Ishikawa (cell line): ENCODE measurements at regions not wholly inside any gene's neighbourhood (a gene's known extent, or its start where the extent isn't known, plus 50 kb on each side); places are given as distances from the start of the nearest gene placed in this dataset.

Source experiments
- CEBPB ChIP-seq: IDR thresholded peaks from 2 replicates; pipeline ENCODE4 v1.6.1; 2012
- CREB1 ChIP-seq: IDR thresholded peaks from 2 replicates; pipeline ENCODE4 v1.6.1; 2012; ENCODE audit warnings: low read depth
- EGR1 ChIP-seq: IDR thresholded peaks from 2 replicates; pipeline ENCODE4 v1.6.1; 2012
- EP300 ChIP-seq: IDR thresholded peaks from 2 replicates; pipeline ENCODE4 v1.6.1; 2012; ENCODE audit warnings: borderline replicate concordance
- FOXM1 ChIP-seq: IDR thresholded peaks from 2 replicates; pipeline ENCODE4 v1.6.1; 2012; ENCODE audit warnings: low read depth, borderline replicate concordance
- MAX ChIP-seq: IDR thresholded peaks from 2 replicates; pipeline ENCODE4 v1.6.1; 2012
- NFIC ChIP-seq: IDR thresholded peaks from 2 replicates; pipeline ENCODE4 v1.6.1; 2012
- RAD21 ChIP-seq: IDR thresholded peaks from 2 replicates; pipeline ENCODE4 v1.6.1; 2012; ENCODE audit warnings: low read depth
- REST ChIP-seq: IDR thresholded peaks from 2 replicates; pipeline ENCODE4 v1.6.1; 2012; ENCODE audit warnings: low read depth, mild to moderate bottlenecking
- TAF1 ChIP-seq: IDR thresholded peaks from 2 replicates; pipeline ENCODE4 v1.6.1; 2012; ENCODE audit warnings: low read depth, mild to moderate bottlenecking
- TCF12 ChIP-seq: IDR thresholded peaks from 2 replicates; pipeline ENCODE4 v1.6.1; 2012; ENCODE audit warnings: low read depth
- TEAD4 ChIP-seq: IDR thresholded peaks from 2 replicates; pipeline ENCODE4 v1.6.1; 2012
- USF1 ChIP-seq: IDR thresholded peaks from 2 replicates; pipeline ENCODE4 v1.6.1; 2012
- YY1 ChIP-seq: IDR thresholded peaks from 2 replicates; pipeline ENCODE4 v1.6.1; 2012; ENCODE audit warnings: low read depth
- ZBTB7A ChIP-seq: IDR thresholded peaks from 2 replicates; pipeline ENCODE4 v1.6.1; 2012; ENCODE audit warnings: low read depth

GRCh38 chr12:9390761-9391160, 182.6 kb upstream of the PZP start:
- TF ChIP-seq CREB1 (no peak), ZBTB7A (no peak), EP300 (no peak), REST (no peak), MAX (no peak), FOXM1 (no peak), CEBPB (no peak), RAD21 (no peak), TAF1 (no peak), USF1 (no peak), YY1 (no peak), TCF12 (no peak), TEAD4 (no peak), EGR1 (no peak), NFIC (no peak)

GRCh38 chr12:9389796-9390195, 181.6 kb upstream of the PZP start:
- TF ChIP-seq TCF12 (no peak), MAX (no peak), TEAD4 (no peak), CEBPB (no peak), REST (no peak), EGR1 (no peak), RAD21 (no peak), FOXM1 (no peak), EP300 (no peak), CREB1 (no peak)

- TF ChIP-seq TAF1 (no peak), TCF12 (no peak), MAX (no peak), TEAD4 (no peak), USF1 (no peak), RAD21 (no peak), CREB1 (no peak), YY1 (no peak), NFIC (no peak), REST (no peak), FOXM1 (no peak), CEBPB (no peak), EP300 (no peak), ZBTB7A (no peak), EGR1 (no peak)
Measured at GRCh38 chr12:9388379-9388778, 180.2 kb upstream of the PZP start.

- no peak for TF ChIP-seq CREB1
Measured at GRCh38 chr12:9387450-9387849, 179.3 kb upstream of the PZP start.

- TF ChIP-seq EGR1 (no peak), YY1 (no peak), NFIC (no peak), USF1 (no peak), FOXM1 (no peak), CEBPB (peak; percentile 42), CREB1 (no peak), RAD21 (no peak), REST (no peak)
Measured at GRCh38 chr12:9383585-9383984, 175.4 kb upstream of the PZP start.
